ENCODE measurements at regions not wholly inside any gene's neighbourhood (a gene's known extent, or its start where the extent isn't known, plus 50 kb on each side); places are given as distances from the start of the nearest gene placed in this dataset.

GRCh38 chr20:19077370-19078220, 134.8 kb upstream of the SLC24A3 start:
- DNase-seq, result no peak
- Histone ChIP-seq H3K4me3 (no peak overlapping the region), H3K27ac (no peak overlapping the region), H3K27me3 (no peaks in the 10 kb centered on the region), H3K9me3 (no peaks in the 10 kb centered on the region), H3K36me3 (no peaks in the 10 kb centered on the region), H3K4me1 (peaks cover 0 to 13% (median 0%) of the 10 kb centered on the region in 12 donors)
- ATAC-seq, result no peak
- TF ChIP-seq POLR2A (IDR thresholded peaks at IDR 0.05) (no peak), CTCF (IDR thresholded peaks at IDR 0.05) (no peak)
- intact Hi-C loops (cut with DNase I), result no loop called here
- WGBS, 4 donors, result 70 to 78% (median 72%) methylated on average over 5 of the region's 5 CpGs

DNA sequence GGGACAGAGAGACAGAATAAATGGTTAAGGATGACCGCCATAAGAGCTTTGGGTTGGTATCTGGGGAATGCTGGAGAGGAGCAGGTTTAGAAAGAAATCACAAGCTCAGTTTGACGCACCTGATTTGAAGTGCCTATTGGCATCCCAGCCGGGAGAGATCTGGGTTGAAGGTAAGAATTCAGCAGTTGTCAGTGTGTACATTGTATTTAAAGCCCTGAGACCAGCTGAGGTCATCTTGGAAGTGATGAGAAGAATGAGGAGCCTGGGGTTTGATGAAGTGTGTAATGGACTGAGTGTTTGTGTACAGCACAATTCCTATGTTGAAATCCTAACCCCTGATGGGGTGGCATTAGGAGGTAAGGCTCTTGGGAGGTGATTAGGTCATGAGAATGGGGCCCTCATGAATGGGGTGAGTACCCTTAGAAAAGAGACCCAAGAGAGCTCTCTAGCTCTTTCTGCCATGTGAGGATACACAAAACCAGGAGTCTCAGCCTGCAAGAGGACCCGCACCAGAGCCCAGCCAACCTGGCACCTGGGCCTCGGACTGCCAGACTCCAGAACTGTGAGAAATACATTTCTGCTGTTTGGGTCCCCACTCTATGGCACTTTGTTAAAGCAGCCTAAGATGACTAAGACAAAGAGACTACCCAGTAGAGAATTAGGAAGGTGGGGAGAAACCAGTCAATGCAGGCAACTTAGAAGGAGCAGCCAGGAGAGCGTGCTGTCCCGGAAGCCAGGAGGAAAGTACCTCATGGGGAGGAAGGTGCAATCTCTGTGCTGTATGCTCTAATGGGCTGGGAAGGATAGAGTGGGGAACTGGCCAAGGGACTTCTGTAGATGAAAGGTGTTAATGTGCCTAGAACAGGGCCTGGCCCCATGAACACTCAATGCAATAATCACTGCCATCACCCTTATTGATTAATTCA, 133.7 kb upstream of the SLC24A3 start:
- H3K4me1 ChIP-seq, result peaks cover 0 to 13% (median 0%) of the 10 kb centered on the region in 12 donors
- ATAC-seq, result no peak
- H3K36me3 ChIP-seq, result no peaks in the 10 kb centered on the region
- H3K4me3 ChIP-seq, result no peak overlapping the region
- intact Hi-C loops (cut with DNase I), result no loop called here
- no peak overlapping the region for H3K27ac ChIP-seq
- no peak for TF ChIP-seq POLR2A (IDR thresholded peaks at IDR 0.05)
- TF ChIP-seq CTCF (IDR thresholded peaks at IDR 0.05), result no peak
- H3K27me3 ChIP-seq, result no peaks in the 10 kb centered on the region
- WGBS, 4 donors, result 84 to 94% (median 87%) methylated on average over 7 of the region's 7 CpGs
- no peaks in the 10 kb centered on the region for H3K9me3 ChIP-seq
- no peak for DNase-seq

GRCh38 chr20:19079536-19080299, 132.7 kb upstream of the SLC24A3 start:
- intact Hi-C loops (cut with DNase I), result no loop called here
- TF ChIP-seq CTCF (IDR thresholded peaks at IDR 0.05) (no peak), POLR2A (IDR thresholded peaks at IDR 0.05) (no peak)
- Histone ChIP-seq H3K9me3 (no peaks in the 10 kb centered on the region), H3K36me3 (no peaks in the 10 kb centered on the region), H3K27me3 (no peaks in the 10 kb centered on the region), H3K4me3 (no peak overlapping the region), H3K4me1 (peaks cover 0 to 10% (median 0%) of the 10 kb centered on the region in 12 donors), H3K27ac (no peak overlapping the region)
- 59 to 73% (median 70%) methylated on average over 9 to 10 of the region's 10 CpGs for WGBS, 4 donors
- ATAC-seq (no peak), DNase-seq (no peak)

Data from heart left ventricle (tissue), 16 donors.